Left hindlimb (tissue), 1 donor: ENCODE measurements at regions not wholly inside any gene's neighbourhood (a gene's known extent, or its start where the extent isn't known, plus 50 kb on each side); places are given as distances from the start of the nearest gene placed in this dataset.
"Not testable (repeated sequence)": the region's sequence is repeated elsewhere in the genome, so short reads cannot be mapped to it uniquely, and the experiment has no call there.

Source experiments
- DNase-seq: peaks from one replicate; pipeline ENCODE4 v3.0.0-alpha.2; 2018

DNA sequence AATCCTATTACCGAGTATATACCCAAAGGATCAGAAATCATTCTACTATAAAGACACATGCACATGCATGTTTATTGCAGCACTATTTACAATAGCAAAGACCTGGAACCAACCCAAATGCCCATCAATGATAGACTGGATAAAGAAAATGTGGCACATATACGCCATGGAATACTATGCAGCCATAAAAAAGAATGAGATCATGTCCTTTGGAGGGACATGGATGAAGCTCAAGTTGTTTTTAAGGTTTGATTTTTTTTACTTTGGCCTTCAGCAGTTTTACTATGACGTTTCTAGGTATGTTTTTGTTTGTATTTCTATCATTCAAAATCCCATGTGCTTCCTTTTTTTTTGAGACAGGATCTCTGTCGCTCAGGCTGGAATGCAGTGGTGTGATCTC is 265.8 kb downstream of the SETD4 start:
- DNase-seq: not testable (repeated sequence)

DNA sequence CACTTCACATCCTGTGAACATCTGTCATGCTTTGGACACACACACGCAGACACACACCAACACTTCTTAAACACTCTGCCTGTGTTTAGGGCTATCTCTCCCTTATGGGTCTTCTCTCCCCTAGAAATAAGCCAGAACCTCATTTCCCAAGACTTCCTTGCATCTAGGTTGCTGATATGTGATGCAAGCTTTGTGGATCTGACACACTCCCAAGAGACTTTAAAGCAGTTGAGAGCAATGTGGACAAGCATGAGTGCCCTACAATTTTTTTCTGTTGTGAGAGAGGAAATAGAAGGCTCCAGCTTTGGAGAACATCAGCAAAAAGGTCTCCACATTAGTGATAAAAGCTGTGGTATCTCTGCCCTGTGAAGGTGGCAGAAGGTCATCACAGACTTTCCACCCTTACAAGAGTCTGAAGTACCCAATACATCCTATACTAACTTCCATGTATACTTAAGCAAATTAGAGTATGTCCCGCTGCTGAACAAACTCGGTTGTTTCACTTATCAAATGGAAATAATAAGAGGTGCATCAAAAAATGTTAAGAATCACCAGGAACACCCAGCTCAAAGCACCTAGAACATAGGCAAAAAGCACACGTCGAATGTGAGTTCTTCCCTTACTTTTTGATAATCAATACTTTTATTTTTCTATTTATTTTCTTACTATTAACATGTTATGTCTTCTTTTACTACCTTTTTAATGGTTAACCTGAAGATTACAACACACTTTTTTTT is 267.6 kb downstream of the SETD4 start:
- DNase-seq: no peak

DNA sequence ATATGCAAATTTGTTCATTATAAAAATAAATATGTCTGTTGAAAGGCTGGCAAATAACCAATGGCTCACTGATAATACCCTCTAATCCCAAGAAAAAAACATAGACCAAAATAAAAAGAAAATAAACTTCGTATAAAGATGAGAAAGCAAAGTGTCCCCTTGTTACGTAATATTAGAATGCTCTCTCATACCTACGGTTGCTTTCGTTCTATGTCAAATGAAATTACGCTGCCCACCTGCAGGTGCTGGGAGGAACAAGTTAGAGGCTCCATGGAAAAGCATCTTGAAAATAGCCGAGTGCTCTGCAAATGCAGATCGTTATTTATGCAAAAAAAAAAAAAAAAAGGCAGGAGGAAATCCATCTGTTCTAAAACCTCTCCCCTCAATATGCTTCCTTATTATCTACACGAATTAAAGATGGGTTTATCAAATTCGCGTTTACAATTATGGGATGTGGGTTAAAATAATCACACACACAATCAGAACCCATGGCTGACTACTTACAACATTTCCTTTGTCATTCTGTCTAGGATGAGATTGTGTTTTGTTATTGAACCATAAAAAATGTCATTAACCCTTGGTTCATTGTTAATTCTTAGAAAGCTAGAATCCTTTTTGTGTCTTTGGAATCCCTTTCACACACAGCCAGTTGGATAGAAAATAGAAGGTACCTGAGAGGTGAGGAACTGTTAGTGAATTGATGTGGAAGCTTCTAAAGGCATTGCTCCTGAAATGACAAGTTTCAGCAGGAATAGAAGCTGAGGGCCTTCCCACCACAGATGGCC is 268.6 kb downstream of the SETD4 start:
- no peak for DNase-seq

DNA sequence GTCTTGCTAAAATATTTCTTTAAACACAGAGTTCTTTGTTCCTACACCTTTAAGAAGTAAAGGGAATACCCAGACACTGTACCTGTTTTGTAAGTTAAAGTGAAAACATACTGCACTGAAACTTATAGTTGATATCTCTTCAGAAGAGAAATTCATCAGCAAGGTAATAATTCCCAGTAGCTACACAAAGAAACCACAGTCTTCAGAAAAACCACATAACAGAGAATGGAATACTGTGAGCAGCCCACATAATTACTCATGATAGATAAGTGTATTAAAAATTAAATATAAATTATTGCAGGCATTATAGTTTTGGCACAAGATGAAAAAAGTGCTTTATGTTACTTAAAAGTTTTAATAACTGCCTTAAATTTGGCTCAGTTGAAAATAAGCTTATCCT is 276.6 kb downstream of the SETD4 start:
- no peak for DNase-seq

DNA sequence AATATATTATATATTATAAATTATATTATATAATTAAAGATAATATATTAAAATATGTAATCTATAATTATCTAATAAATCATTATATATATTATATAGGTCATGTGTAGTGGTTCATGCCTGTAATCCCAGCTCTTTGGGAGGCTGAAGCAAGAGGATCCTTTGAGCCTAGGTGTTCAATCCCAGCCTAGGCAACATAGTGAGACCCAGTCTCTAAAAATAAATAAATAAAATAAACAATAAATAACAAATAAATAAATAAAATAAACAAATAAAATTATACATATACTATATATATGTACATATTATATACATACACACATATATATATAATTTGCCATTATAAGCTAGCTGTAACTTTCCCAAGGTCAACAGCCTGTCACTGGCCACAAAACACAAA is 277.7 kb downstream of the SETD4 start:
- no peak for DNase-seq

- DNase-seq: no peak
These were observed 279.3 kb downstream of the SETD4 start for GRCh38 chr21:35780983-35781382.

DNA sequence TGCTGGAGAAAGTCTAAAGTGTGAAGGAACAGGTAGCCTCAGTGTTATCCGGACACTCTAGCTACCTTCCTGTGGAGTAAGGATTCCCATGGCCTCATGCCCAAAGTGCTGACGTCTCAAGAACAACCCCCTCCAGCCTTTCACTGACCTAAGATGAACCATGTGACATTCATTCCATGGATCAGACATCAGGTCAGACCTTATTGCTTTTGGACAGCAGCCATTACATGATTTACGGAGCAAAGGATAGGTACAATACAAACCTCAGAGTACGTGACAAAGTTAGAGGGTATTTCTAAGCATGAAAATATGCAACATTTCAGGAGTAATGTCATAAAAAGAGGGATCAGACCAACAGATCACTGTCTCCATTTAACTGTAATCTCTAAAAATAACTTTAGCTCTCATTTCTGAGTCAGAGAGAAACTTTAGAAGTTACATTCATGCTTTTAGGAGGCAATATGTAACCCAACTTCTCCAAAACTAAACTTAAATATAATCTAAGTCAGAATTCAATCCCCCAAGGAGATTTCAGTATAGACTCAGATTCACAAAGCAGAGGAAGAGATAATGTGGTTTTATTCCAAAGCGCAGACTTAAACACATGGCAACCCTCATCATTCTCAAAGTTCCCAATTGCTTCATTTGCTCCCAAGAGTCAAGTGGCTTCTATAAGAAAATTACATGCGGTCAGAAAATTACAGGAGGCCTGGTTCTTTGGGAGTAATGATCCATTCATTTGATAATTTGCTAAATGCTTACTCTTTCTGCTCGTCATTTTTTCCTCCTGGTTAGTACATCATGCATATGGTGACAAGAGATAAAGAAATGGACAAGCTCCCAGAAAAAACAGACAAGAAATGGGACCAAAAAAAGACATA is 280.4 kb downstream of the SETD4 start:
- DNase-seq: no peak

- DNase-seq: no peak
These were observed 281.2 kb downstream of the SETD4 start for GRCh38 chr21:35779167-35779566.

GRCh38 chr21:35777081-35777480 is 283.2 kb downstream of the SETD4 start:
- DNase-seq: no peak

- no peak for DNase-seq
These were observed 284.4 kb downstream of the SETD4 start for GRCh38 chr21:35775778-35776544.

DNA sequence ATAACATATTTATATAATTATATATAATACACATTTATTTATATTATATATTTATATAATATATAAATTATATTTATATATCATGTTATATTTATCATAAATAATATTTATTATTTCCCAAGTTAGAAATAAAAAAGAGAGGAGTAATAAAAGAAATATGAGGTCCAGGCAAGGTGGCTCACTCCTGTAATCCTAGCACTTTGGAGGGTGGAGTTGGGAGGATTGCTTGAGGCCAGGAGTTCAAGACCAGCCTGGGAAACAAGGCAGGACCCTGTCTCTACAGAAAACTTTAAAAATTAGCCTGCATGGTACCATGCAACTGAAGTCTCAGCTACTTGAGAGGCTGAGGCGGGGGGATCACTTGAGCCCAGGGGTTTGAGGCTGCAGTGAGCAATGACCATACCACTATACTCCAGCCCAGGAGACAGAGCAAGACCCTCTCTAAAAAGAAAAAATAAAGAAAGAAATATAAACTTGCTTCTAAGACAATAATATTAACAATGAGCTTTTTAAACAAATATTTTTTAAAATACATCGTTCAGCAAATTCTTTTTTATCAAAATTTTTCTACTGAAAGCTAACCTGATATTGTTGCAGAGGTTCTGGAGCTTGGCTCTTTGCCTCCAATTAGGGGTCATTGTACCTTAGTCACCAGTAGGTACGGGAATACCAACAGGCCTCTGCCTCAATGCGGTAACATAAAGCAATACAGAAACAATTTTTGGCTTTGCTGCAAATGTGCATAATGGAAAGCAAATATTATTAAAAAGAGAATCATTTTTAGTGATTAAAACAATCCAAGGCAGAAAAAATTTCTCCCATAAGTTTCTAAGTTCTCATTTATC is 290.0 kb downstream of the SETD4 start:
- DNase-seq: no peak

- DNase-seq: no peak
These were observed 292.1 kb downstream of the SETD4 start for GRCh38 chr21:35768187-35768586.

GRCh38 chr21:35764586-35764985 is 295.7 kb downstream of the SETD4 start:
- DNase-seq: no peak

- no peak for DNase-seq
These were observed 296.2 kb downstream of the SETD4 start for GRCh38 chr21:35764077-35764476.

DNA sequence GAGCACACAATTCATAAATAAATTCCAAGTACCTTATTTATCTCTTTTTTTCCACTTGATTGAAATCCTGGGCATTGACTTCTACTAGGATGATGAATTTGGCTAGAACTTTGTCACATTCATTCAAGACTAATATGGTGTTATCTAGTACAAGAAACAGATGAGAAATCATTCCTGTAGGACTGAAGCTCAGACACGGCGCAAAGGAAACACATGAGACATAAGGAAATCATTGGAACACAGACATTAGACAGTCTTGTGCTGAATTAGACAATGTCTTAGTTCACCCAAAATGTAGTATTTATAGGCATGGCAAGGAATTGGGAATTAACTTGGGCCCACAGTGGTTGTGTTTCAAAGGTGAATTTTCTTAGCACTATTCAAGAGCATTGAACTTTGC is 305.7 kb downstream of the SETD4 start:
- no peak for DNase-seq

GRCh38 chr21:35753308-35753707 is 307.0 kb downstream of the SETD4 start:
- DNase-seq: no peak

GRCh38 chr21:35751171-35751570 is 309.2 kb downstream of the SETD4 start:
- no peak for DNase-seq

DNA sequence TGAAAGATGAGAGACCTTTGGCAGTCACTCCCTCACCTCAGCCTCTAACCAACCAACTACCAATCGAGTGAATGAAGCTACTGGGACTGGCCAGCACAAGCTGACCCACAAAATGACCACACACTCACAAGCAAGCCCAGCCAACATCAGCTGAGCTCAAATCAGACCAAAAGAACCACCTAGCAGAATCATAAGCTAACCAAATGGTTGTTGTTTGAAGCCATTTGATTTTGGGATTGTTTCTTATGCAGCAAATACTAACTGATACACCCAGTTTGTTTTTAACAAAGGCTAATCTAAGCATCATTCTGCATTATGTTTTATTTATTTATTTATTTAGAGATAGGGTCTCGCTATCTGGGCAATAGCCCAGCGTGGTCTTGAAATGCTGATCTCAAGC is 310.4 kb downstream of the SETD4 start:
- DNase-seq: no peak

GRCh38 chr21:35748678-35749314 is 311.5 kb downstream of the SETD4 start:
- no peak for DNase-seq

GRCh38 chr21:35743571-35743970 is 316.8 kb downstream of the SETD4 start:
- no peak for DNase-seq

GRCh38 chr21:35738347-35738961 is 321.9 kb downstream of the SETD4 start:
- DNase-seq: peak; percentile 53
